ENCODE measurements at regions not wholly inside any gene's neighbourhood (a gene's known extent, or its start where the extent isn't known, plus 50 kb on each side); places are given as distances from the start of the nearest gene placed in this dataset.

DNA sequence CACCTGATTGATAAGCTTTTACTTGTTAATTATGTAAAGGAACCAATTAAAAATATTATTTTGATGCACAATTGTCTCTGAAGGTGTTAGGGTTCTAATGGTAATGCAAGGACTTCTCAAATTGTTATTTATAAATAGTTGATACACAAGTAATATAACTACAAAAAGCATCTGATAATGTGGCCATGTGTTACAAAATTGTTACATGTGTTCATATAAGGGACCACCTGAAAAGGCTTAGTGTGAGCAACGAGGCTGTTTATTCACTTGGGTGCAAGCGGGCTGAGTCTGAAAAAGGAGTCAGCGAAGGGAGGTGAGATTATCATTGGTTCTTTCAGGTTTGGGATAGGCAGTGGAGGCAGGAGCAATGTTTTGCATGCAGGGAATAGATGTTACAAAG, 421.9 kb upstream of the CADM2 start:
- TF ChIP-seq, protein P1, sequence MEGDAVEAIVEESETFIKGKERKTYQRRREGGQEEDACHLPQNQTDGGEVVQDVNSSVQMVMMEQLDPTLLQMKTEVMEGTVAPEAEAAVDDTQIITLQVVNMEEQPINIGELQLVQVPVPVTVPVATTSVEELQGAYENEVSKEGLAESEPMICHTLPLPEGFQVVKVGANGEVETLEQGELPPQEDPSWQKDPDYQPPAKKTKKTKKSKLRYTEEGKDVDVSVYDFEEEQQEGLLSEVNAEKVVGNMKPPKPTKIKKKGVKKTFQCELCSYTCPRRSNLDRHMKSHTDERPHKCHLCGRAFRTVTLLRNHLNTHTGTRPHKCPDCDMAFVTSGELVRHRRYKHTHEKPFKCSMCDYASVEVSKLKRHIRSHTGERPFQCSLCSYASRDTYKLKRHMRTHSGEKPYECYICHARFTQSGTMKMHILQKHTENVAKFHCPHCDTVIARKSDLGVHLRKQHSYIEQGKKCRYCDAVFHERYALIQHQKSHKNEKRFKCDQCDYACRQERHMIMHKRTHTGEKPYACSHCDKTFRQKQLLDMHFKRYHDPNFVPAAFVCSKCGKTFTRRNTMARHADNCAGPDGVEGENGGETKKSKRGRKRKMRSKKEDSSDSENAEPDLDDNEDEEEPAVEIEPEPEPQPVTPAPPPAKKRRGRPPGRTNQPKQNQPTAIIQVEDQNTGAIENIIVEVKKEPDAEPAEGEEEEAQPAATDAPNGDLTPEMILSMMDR (IDR thresholded peaks at IDR 0.05) = no peak
- no peak for TF ChIP-seq POLR2A (IDR thresholded peaks at IDR 0.05)
- no peak for TF ChIP-seq POLR2AphosphoS5 (IDR thresholded peaks at IDR 0.05)

Data from prostate gland (tissue), 2 donors.